ENCODE measurements at regions not wholly inside any gene's neighbourhood (a gene's known extent, or its start where the extent isn't known, plus 50 kb on each side); places are given as distances from the start of the nearest gene placed in this dataset.

GRCh38 chr1:208523007-208523406 is 278.8 kb upstream of the PLXNA2 start:
- no peak for DNase-seq

GRCh38 chr1:208524376-208524775 is 280.2 kb upstream of the PLXNA2 start:
- DNase-seq = no peak

DNA sequence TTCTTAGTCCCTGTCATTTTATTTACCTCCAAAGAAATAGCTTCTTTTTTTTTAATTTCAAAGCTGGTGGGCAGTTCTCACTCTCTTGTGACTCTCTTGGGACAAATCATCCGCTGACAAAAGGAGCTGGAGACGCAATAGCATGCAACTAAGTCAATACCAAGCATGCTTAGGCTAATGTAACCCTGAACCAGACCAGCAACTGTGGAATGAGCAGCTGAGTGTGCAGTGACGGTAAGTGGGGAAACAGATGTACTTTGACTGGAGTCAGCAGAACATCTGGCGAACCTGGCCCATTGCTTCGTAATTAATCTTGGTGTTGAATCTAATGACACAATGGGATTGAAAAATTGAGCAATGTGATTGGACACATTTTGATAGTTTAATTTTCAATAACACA is 280.7 kb upstream of the PLXNA2 start:
- DNase-seq = no peak

DNA sequence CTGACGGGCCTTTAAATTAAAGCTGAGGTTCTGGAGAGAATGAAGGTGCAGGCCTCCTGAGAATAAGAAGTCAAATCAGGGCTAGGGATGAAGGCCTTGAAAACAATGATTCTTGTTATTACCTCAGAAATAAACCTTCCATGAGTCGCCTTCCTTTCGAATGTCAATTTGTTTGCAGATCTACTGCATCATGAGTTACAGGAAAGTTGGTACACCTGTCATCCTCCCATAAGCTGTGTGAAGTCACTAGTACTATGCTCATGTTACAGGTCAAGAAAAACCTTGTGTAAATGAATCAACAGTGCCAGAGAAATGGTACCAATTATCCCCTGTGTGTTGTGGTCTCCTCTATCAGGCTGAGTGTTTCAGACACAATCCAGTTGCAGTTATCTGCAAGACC is 281.2 kb upstream of the PLXNA2 start:
- no peak for DNase-seq

DNA sequence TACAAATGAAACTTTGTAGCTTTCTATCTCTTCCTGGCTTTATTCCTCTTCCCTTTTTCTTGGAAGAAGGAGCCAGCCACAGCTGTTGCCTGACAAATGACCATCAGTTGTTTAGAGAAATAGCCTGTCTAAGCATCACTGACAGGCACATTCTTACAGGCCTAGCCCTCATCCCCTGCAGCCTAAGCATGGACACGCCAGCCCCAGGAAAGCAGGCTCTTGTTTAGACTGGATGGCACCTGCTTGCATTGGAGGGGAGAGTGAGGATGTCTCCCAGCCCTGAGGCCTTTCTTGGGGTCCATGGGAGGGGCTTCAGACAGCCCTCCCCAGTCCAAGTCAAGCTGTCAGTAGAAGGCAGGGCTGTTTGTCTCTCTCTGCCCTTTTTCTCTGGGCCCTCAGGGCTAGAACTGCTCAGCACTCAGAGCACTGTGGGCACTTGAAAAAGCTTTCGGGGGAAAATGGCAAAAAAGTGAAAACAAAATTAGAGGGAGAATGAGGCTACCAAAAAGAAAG is 282.5 kb upstream of the PLXNA2 start:
- no peak for DNase-seq

DNA sequence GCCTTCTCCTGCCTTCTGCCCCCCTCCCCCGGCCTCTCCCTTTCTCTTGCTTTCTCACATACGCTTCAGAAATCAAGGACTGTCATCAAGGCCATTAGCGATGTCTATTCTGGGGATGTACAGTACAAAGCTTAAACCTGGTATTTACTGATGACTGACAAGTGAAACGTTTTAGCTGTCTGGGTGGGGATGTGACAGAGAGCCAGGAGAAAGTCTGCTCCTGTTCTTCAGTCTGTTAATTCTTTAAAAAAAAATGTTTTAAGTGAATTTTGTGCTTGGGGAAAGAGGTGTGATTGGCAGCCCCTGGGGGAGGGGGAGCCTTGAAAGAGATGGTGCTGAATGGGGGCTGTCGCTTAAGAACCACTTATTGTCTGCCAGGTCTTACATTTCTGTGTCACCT is 283.0 kb upstream of the PLXNA2 start:
- no peak for DNase-seq

- no peak for DNase-seq
Observed at GRCh38 chr1:208528578-208529240, 284.5 kb upstream of the PLXNA2 start.

DNA sequence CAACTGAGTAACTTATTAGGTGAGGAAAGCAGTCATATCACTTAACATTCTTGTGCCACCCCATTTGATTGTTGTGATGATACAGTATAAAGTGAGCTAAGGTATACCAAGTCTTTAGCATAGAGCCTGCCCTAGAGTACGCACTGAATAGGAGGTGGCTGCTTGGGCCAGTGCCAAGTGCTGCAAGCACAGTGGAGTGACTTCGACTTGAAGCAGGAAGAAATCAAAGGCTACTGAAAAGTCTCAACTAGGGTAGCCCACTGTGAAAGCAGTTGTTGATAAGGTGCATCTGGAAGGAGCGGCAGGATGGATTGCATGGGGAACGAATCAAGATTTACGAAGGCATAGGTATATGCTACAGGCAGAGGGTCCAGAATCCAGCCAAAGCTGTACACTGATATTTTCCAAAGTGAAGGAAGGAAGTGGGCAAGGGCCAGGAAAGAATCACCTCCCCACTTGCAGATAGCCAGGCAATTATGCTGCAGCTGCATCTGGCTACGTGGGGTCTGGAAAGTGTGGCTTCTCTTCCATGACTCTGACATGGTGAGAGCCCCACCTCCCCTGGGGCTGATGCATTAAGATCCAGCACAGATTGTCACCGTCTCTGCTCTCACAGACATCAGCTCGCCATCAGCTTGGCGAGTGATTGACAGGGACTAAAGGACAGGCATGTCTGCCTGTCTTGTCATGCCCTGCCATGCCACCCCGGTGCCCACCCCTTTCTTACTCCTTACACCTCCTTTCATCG is 287.0 kb upstream of the PLXNA2 start:
- no peak for DNase-seq

GRCh38 chr1:208533746-208534598 is 289.8 kb upstream of the PLXNA2 start:
- DNase-seq = no peak

- no peak for DNase-seq
Observed at GRCh38 chr1:208534599-208534897, 290.4 kb upstream of the PLXNA2 start.

GRCh38 chr1:208534979-208535378 is 290.8 kb upstream of the PLXNA2 start:
- DNase-seq = no peak

DNA sequence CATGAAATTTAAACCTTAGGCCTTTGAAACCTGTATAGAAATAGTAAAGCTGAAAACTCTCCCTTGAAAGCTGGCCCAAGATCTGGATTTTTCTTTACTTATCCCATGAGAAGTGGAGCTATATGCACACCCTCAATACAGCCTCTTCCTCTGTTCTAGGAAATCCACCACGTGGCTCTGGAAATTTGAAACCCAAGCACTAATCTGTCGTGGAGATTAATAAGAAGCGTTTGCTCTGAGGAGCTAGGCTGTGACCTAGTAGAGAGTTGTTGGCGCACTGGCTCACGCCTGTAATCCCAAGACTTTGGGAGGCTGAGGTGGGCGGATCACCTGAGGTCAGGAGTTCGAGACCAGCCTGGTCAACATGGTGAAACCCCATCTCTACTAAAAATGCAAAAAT is 291.3 kb upstream of the PLXNA2 start:
- no peak for DNase-seq

GRCh38 chr1:208536212-208536611 is 292.0 kb upstream of the PLXNA2 start:
- DNase-seq = no peak

GRCh38 chr1:208537198-208537597 is 293.0 kb upstream of the PLXNA2 start:
- no peak for DNase-seq

DNA sequence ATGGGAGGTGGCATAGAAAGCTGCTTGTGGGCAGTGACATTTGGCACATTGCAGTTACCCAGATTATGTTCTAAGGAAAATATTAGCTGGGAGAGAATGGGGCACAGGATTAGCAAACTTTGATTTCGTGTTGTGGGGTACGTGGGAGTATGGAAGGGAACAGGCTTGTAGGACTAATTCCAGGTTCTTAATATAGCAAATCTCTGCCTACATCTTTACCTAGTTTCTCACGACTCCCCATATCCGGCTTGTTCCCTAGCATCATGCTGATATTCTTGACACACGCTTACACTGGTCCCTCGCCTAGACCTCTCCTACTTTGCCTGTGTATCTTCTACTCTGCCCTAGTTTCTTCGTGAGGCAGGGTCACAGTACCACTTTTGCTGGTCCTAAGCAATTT is 293.9 kb upstream of the PLXNA2 start:
- no peak for DNase-seq

DNA sequence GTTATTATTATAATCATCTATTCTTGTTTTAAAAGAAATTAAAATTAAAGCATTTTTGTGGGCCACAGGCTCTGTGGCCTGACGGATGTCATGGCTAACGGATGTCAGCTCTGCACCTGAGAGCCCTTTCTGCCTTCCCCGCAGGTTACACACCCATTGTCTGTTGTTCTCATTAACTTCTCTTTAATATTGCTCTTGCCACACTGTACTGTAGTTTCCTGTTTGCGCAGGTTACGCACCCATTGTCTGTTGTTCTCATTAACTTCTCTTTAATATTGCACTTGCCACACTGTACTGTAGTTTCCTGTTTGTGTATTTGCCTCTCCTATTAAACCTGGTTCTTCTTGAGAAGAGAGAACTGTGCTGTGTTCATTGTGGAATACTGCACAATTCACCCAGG is 294.4 kb upstream of the PLXNA2 start:
- DNase-seq = no peak

GRCh38 chr1:208540724-208541123 is 296.5 kb upstream of the PLXNA2 start:
- no peak for DNase-seq

DNA sequence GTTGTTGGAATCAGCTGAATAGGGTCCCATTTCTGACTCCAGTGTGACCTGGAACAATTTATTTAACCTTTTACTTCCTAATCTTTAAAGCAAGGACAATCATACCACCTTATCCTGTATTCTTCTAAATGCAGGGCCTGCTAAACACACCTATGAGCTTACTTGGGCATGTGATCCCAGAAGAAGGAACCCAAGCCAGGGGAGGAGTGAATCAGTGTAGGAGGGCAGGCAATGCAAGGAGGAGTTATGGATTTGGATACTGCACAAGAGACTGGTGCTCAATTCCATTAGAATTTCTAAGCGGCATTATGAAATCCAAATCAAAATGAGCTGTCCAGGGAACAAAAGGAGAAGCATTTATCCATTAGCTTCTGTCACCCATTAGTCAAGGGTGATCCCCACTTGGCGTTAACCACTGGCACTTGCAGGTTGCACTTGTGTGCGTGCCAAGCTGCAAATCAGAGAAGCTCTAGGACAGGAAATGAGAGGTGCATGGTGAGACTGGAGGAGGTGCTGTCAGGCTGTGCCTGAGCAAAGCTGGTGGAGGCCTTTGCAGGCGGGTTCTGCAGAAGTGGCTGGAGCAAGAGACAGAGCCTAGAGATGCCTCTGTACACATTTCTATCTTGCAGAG is 297.2 kb upstream of the PLXNA2 start:
- DNase-seq = no peak

- DNase-seq = no peak
Observed at GRCh38 chr1:208542309-208542708, 298.1 kb upstream of the PLXNA2 start.

GRCh38 chr1:208544053-208544452 is 299.9 kb upstream of the PLXNA2 start:
- DNase-seq = no peak

GRCh38 chr1:208544794-208545193 is 300.6 kb upstream of the PLXNA2 start:
- no peak for DNase-seq

DNA sequence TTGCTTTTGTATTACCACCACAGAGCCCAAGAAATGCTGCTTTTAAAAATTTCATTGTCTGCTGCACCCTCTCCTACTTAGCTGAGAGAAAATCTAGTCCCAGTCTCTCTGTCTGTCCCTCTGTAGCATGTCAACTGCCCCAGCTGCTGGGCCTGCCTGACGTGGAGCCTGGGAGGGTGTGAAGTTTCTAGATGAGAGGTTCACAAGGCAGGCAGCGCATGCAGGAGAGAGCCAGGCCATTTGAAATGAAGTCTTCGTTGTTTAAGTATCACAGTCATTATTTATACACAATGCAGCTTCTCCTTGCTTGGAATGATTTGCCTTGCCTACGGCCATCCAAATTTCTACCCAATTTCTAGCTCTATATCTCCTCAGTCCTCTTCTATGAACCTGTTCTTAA is 306.8 kb upstream of the PLXNA2 start:
- DNase-seq = no peak

GRCh38 chr1:208551633-208552320 is 307.6 kb upstream of the PLXNA2 start:
- DNase-seq = no peak

All from activated gamma-delta T cell treated with Interleukin-2 at 50 U/mL for 16 hours (primary cell).